ENCODE measurements at regions not wholly inside any gene's neighbourhood (a gene's known extent, or its start where the extent isn't known, plus 50 kb on each side); places are given as distances from the start of the nearest gene placed in this dataset.
A peak's percentile ranks its signal among the peaks of the same experiment; 100 is the strongest.

DNA sequence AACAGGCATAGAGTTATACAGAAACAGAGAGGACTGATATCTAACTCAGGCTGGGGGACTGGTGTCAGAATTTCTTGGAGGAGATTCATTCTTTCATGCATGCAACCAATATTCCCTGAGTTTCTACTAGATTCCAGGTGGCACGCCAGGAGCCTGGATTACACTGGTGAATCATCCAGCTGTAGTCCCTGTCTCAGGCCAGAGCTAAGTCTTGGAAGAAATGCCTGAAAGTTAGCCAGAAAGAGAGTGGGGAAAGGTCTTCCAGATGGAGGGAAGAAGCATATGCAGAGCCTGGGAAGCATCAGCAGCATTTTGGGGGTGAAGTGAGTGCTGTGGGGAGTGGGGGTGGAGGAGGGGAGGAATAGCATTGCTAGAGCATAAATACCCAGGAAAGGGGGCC, 239.1 kb downstream of the OMA1 start:
- no peak overlapping the region for H3K4me3 ChIP-seq (ENCODE audit: low read depth, low read length)
- TF ChIP-seq, protein P1, sequence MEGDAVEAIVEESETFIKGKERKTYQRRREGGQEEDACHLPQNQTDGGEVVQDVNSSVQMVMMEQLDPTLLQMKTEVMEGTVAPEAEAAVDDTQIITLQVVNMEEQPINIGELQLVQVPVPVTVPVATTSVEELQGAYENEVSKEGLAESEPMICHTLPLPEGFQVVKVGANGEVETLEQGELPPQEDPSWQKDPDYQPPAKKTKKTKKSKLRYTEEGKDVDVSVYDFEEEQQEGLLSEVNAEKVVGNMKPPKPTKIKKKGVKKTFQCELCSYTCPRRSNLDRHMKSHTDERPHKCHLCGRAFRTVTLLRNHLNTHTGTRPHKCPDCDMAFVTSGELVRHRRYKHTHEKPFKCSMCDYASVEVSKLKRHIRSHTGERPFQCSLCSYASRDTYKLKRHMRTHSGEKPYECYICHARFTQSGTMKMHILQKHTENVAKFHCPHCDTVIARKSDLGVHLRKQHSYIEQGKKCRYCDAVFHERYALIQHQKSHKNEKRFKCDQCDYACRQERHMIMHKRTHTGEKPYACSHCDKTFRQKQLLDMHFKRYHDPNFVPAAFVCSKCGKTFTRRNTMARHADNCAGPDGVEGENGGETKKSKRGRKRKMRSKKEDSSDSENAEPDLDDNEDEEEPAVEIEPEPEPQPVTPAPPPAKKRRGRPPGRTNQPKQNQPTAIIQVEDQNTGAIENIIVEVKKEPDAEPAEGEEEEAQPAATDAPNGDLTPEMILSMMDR (IDR thresholded peaks at IDR 0.05; ENCODE audit: control insufficient read depth, extremely low read depth, insufficient read depth), result no peak
- DNase-seq (ENCODE audit: low read depth), result no peak

DNA sequence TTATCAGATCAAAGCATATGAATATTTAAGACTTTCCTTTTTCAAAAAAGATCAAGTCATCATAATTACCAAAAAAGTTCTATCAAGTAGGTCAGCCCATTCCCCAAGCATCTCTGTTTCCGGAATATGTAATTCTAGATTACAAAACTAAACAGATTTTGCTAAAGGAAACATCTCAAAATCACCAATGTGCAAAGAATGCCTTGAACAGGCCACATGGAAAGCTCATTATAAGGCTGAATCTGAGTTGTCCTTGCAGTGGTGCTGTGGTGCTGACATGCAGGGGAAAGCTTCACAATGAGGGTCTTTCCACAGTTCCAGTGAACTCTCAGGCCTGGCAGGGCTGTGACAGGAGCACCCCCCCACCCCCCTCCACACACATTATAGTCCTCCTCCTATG, 240.9 kb downstream of the OMA1 start:
- TF ChIP-seq, protein P1 (IDR thresholded peaks at IDR 0.05; ENCODE audit: control insufficient read depth, extremely low read depth, insufficient read depth), result no peak
- no peak for DNase-seq (ENCODE audit: low read depth)
- no peak overlapping the region for H3K4me3 ChIP-seq (ENCODE audit: low read depth, low read length)

DNA sequence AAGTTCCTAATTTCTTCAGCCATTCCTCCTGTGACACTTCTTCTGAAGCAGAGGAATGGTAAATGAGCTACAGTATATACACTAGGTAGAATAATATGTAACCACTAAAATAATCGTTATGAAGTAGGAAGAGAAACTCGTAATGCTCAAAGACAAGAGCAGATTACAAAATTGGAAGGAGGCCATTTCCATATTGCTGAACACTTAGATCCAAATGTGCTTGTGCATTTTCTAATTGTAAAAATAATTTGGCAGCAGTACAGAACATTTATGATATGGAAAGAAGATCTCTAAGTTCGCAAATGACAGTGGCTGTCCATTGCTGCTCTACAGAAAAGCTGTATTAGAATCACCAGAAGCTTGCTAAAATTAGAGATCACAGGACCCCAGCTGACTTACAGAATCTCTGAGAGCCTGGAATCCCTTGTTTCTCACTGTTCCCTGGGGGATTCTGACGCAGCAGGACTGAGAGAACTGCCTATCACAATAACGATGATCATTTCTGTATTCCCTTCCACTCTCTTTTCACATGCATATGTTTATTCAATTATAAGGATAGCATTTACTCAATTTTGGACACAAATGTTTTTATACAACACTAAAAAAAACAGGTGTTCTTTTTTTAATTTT, 242.1 kb downstream of the OMA1 start:
- H3K4me3 ChIP-seq (ENCODE audit: low read depth, low read length), result no peak overlapping the region
- DNase-seq (ENCODE audit: low read depth), result no peak
- TF ChIP-seq, protein P1 (IDR thresholded peaks at IDR 0.05; ENCODE audit: control insufficient read depth, extremely low read depth, insufficient read depth), result no peak

DNA sequence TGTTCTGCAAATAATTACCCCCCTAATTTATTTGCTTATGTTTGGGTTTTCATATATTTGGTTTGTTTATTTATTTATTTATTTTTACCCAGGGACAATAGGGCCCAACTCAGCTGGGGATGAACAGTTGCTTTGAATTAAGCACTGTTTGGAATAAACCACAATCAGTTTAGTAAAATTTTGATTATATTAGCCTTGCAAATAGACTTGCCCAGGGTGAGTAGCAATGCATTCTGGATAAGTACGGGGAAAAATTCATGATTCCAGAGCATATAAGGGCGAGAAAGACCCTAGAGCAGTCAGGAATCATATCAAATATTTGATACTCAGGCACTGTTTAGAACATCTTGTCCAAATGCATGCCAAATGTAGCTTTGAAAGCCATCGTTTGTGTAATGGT, 242.7 kb downstream of the OMA1 start:
- H3K4me3 ChIP-seq (ENCODE audit: low read depth, low read length), result no peak overlapping the region
- TF ChIP-seq, protein P1 (IDR thresholded peaks at IDR 0.05; ENCODE audit: control insufficient read depth, extremely low read depth, insufficient read depth), result no peak

DNA sequence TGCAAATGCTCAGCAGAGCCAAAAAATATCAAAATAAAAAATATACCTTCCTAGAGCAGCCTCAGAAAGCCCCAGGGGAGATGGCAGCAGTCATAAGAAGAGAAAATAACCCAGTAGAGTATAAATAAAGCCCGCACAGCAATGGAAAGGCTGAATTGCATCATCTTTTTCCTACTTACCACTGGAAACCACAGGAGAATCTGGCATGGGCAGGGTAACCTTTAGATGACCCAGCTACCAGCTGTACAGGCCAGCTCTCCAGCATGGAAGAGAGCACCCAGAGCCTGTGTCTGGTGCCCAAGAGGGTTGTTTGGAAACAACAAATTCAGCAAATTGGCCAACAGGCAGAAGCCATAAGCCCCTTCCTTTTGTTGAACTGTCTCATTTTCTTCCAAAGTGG, 253.1 kb downstream of the OMA1 start:
- no peak overlapping the region for H3K4me3 ChIP-seq (ENCODE audit: low read depth, low read length)
- TF ChIP-seq, protein P1 (IDR thresholded peaks at IDR 0.05; ENCODE audit: control insufficient read depth, extremely low read depth, insufficient read depth), result no peak
- no peak for DNase-seq (ENCODE audit: low read depth)

More for the DNA sequence above, 242.7 kb downstream of the OMA1 start:
- DNase-seq (ENCODE audit: low read depth), result no peak

DNA sequence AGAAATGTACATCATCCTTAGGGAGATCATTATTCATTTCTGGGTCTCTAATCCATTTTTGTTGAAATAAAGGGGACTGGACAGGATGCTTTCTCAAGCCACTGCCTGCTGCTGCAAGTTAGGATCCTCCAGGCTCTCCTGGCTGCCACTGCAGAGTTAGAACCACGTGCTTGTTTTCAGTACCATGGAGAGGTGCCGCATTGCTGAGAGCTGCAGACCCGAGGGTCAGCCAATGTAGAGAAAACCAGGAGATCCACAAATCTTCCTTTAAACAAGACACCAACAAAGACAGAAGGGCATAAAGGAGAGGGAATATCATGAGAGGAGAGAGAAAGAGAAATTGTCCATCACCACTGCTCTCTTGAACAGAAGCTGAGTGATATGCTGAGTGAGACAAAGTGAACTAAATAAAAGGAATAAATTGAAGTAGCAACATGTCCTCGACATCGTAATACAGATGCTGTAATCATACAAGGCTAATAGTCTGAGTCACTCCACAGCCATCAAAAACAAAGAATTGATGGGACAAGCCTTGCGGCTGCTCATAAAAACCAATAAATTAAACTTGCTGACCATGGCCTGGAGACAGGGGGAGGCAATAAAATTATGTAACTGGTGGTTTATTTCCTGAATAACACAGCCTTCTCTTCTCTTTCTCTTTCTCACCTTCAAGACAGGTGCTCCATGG, 255.7 kb downstream of the OMA1 start:
- TF ChIP-seq, protein P1 (IDR thresholded peaks at IDR 0.05; ENCODE audit: control insufficient read depth, extremely low read depth, insufficient read depth), result no peak
- DNase-seq (ENCODE audit: low read depth), result peak; percentile 7
- no peak overlapping the region for H3K4me3 ChIP-seq (ENCODE audit: low read depth, low read length)

Data from LNCaP clone FGC (cell line).